Thoracic aorta (tissue), 2 donors: ENCODE measurements at regions not wholly inside any gene's neighbourhood (a gene's known extent, or its start where the extent isn't known, plus 50 kb on each side); places are given as distances from the start of the nearest gene placed in this dataset.

Experiments used
- ATAC-seq: fragments of 150-250 bp; one replicate; pipeline ENCODE4 v1.8.0; 2017; ENCODE audit warnings: low read depth; ENCODE audit not compliant: insufficient number of reproducible peaks, low FRiP score
- DNase-seq: peaks from one replicate; pipeline ENCODE4 v3.0.0-alpha.2; 2020; ENCODE audit warnings: low spot score
- H3K27ac ChIP-seq, 2 donors: fragments of 200-600 bp; sonication (generic); 1 replicate in 1 of 2; 2 replicates in 1 of 2; pipeline ENCODE4 v1.5.1; 2016; ENCODE audit warnings: mild to moderate bottlenecking in 2 of 2, moderate library complexity in 2 of 2
- H3K27me3 ChIP-seq: fragments of 200-600 bp; sonication (generic); replicated peaks from 2 replicates; pipeline ENCODE4 v1.6.0; 2016; ENCODE audit warnings: mild to moderate bottlenecking; ENCODE audit not compliant: insufficient read depth
- H3K36me3 ChIP-seq: fragments of 200-600 bp; sonication (generic); one replicate; pipeline ENCODE4 v1.5.1; 2016
- H3K4me1 ChIP-seq, 2 donors: fragments of 200-600 bp; sonication (generic); 1 replicate in 1 of 2; 2 replicates in 1 of 2; pipeline versions ENCODE4 v1.5.1 to v1.6.0; 2016; ENCODE audit warnings: low read depth in 2 of 2, mild to moderate bottlenecking in 1 of 2; ENCODE audit not compliant: control insufficient read depth in 1 of 2
- H3K4me3 ChIP-seq: fragments of 200-600 bp; sonication (generic); 2 replicates; pipeline ENCODE4 v1.5.1; 2016; ENCODE audit warnings: mild to moderate bottlenecking
- H3K9me3 ChIP-seq: fragments of 200-600 bp; sonication (generic); 2 replicates; pipeline ENCODE4 v1.5.1; 2016
- TF ChIP-seq, protein P1 (sequence below): fragments of 200-600 bp; sonication (generic); IDR thresholded peaks from one replicate; pipeline ENCODE4 v1.5.1; 2019; ENCODE audit warnings: antibody characterized with exemption

DNA sequence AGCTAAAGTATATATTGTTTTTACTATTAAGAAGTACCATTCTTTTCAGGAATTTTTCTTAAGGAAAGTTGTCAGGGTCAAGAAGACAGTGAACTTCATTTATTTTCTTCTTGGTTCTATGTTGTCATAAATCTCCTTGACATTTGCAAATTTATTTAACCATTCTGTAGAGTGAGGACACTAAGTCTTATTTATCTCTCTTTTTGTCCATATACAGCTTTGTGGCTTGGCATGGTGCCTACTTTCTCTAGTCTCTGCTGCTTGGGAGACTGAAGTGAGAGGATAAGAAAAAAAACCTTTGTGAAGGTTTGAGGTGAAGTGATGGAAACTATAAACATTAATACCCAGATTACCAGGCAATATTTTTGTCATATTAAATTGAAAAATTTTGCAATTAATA, 1389.4 kb downstream of the SUCLG1 start:
- no peak for ATAC-seq
- no peak overlapping the region for H3K27ac ChIP-seq
- no peak overlapping the region for H3K4me3 ChIP-seq
- no peaks in the 10 kb centered on the region for H3K27me3 ChIP-seq
- DNase-seq, result no peak
- TF ChIP-seq, protein P1, sequence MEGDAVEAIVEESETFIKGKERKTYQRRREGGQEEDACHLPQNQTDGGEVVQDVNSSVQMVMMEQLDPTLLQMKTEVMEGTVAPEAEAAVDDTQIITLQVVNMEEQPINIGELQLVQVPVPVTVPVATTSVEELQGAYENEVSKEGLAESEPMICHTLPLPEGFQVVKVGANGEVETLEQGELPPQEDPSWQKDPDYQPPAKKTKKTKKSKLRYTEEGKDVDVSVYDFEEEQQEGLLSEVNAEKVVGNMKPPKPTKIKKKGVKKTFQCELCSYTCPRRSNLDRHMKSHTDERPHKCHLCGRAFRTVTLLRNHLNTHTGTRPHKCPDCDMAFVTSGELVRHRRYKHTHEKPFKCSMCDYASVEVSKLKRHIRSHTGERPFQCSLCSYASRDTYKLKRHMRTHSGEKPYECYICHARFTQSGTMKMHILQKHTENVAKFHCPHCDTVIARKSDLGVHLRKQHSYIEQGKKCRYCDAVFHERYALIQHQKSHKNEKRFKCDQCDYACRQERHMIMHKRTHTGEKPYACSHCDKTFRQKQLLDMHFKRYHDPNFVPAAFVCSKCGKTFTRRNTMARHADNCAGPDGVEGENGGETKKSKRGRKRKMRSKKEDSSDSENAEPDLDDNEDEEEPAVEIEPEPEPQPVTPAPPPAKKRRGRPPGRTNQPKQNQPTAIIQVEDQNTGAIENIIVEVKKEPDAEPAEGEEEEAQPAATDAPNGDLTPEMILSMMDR, result no peak
- no peaks in the 10 kb centered on the region for H3K9me3 ChIP-seq
- H3K4me1 ChIP-seq, result no peaks in the 10 kb centered on the region
- no peaks in the 10 kb centered on the region for H3K36me3 ChIP-seq

DNA sequence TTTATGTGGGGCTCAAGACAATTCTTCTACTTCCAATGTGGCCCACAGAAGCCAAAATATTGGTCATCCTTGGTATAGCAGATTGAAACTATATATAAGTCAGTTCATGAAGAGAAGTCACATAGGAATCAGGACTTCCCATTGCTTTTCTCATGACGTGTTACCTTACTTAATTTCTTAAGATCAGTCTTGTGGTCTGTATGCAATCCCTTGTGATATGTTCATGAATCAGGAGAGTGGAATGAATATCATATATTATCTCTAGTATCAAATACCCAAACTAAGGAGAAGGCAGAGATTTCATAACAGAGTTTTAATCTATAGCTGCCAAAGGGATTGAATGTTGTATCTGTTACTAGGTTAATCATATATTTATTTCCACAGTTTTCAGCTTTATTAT, 1390.4 kb downstream of the SUCLG1 start:
- ATAC-seq (no peak), DNase-seq (no peak)
- TF ChIP-seq, protein P1, result no peak
- no peaks in the 10 kb centered on the region for H3K9me3 ChIP-seq
- H3K27me3 ChIP-seq, result no peaks in the 10 kb centered on the region
- H3K27ac ChIP-seq, result no peak overlapping the region
- H3K4me3 ChIP-seq, result no peak overlapping the region
- H3K4me1 ChIP-seq, result no peaks in the 10 kb centered on the region
- H3K36me3 ChIP-seq, result no peaks in the 10 kb centered on the region

DNA sequence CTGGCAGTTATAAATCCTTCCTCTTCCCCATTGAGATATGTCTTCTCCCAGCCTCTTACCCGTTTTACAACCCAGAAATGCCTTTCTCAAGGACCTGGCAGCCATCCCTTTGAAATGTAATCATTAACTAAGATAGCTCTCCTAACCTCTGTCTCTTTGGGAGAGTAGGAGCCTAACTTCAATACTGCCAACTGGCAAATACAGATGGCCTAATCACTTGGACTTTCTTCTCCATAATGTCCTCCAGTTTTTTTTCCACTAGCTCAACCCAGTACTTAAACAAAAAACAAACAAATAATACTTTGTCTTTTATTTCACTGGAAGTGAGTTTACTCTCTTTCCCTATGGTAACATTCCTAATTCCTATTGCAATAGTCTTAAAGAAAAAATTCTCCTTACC, 1391.1 kb downstream of the SUCLG1 start:
- Histone ChIP-seq H3K27me3 (no peaks in the 10 kb centered on the region), H3K4me3 (no peak overlapping the region), H3K36me3 (no peaks in the 10 kb centered on the region), H3K9me3 (no peaks in the 10 kb centered on the region), H3K27ac (no peak overlapping the region), H3K4me1 (no peaks in the 10 kb centered on the region)
- DNase-seq (no peak), ATAC-seq (no peak)
- TF ChIP-seq, protein P1, result no peak

DNA sequence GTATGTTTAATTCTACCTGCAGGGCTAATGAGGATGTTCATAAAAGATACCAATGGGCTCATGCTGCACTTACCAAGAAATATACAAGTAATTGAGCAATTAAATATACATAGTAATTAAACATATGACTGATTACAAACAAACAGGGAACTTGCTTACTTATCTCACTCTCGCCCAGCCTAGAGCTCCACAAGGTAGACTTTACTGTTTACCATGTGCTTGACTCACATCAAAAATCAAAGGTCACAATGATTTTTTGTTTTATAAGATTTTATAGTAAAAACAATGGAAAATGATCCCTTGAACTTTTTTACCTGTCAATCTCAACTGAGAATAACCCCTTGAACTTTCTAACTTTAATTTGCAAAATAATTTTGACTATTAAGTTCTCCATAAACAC, 1395.1 kb downstream of the SUCLG1 start:
- Histone ChIP-seq H3K27ac (no peak overlapping the region), H3K4me3 (no peak overlapping the region), H3K36me3 (no peaks in the 10 kb centered on the region), H3K4me1 (no peaks in the 10 kb centered on the region), H3K9me3 (no peaks in the 10 kb centered on the region), H3K27me3 (no peaks in the 10 kb centered on the region)
- TF ChIP-seq, protein P1, result no peak
- ATAC-seq (no peak), DNase-seq (no peak)

DNA sequence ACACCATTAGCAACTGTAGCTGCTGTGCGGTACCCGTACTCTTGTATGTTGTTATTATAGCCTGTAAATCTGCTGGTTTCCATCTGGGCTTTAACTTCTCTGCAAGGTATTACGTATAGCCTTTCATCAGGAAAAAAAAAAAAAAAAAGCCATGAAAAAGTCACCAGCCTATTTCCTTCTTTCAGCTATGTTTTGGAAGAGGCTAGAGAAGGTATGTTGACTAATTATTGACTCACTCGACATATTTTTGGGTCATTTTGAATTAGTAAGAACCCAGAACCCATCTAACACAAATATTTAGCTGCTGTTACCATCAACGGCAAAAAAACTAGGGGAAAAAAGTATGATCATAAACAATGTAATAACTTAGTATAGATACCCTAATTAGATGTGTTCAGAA, 1395.6 kb downstream of the SUCLG1 start:
- Histone ChIP-seq H3K4me1 (no peaks in the 10 kb centered on the region), H3K9me3 (no peaks in the 10 kb centered on the region), H3K36me3 (no peaks in the 10 kb centered on the region), H3K27me3 (no peaks in the 10 kb centered on the region), H3K4me3 (no peak overlapping the region), H3K27ac (no peak overlapping the region)
- TF ChIP-seq, protein P1, result no peak
- ATAC-seq, result no peak
- DNase-seq, result no peak
